PC-9 (cell line): ENCODE measurements at regions not wholly inside any gene's neighbourhood (a gene's known extent, or its start where the extent isn't known, plus 50 kb on each side); places are given as distances from the start of the nearest gene placed in this dataset.

Experiments used
- BruUV-seq: library from RNA; stranded (reverse); fragments of 400-500 nt; replicated peaks from 2 replicates; lab custom pipeline; 2021; lab: Mats Ljungman, UMichigan
- CTCF ChIA-PET: fragments of 300-600 bp; sonication (Branson Sonifier 250); formaldehyde crosslinking; loops from one replicate; lab custom pipeline; 2022; ENCODE audit warnings: antibody characterized with exemption; lab: Charles Lee
- POLR2A ChIA-PET: fragments of 300-600 bp; sonication (Branson Sonifier 250); formaldehyde crosslinking; loops from one replicate; lab custom pipeline; 2022; ENCODE audit warnings: antibody characterized with exemption; ENCODE audit not compliant: unreplicated experiment; lab: Charles Lee
- DNase-seq, 2 experiments: peaks; one replicate each; pipeline versions ENCODE4 v3.0.0 to v3.0.0-alpha.2; 2015 to 2022; ENCODE audit warnings: mixed read lengths in 1 of 2
- H2AFZ ChIP-seq: fragments of 200-600 bp; sonication (generic); 2 replicates; pipeline ENCODE4 v1.8.1; 2017; ENCODE audit warnings: antibody characterized with exemption
- H3F3A ChIP-seq: fragments of 200-600 bp; sonication (generic); 2 replicates; pipeline ENCODE4 v1.8.1; 2017; ENCODE audit warnings: antibody characterized with exemption, mild to moderate bottlenecking, low read depth; ENCODE audit not compliant: insufficient read depth
- H3K27ac ChIP-seq: fragments of 200-600 bp; sonication (generic); 2 replicates; pipeline ENCODE4 v1.6.1; 2016; ENCODE audit warnings: mixed run types
- H3K27me3 ChIP-seq: fragments of 200-600 bp; sonication (generic); 2 replicates; pipeline ENCODE4 v1.6.1; 2016; ENCODE audit warnings: low read depth, mixed run types; ENCODE audit not compliant: insufficient read depth
- H3K36me3 ChIP-seq: fragments of 200-600 bp; sonication (generic); 2 replicates; pipeline ENCODE4 v1.6.1; 2016; ENCODE audit warnings: low read depth, mixed run types
- H3K4me1 ChIP-seq: fragments of 200-600 bp; sonication (generic); replicated peaks from 2 replicates; pipeline ENCODE4 v1.6.1; 2016; ENCODE audit warnings: mixed run types; ENCODE audit not compliant: insufficient read depth
- H3K4me2 ChIP-seq: fragments of 200-600 bp; sonication (generic); 2 replicates; pipeline ENCODE4 v1.6.1; 2017; ENCODE audit warnings: mixed run types
- H3K4me3 ChIP-seq: fragments of 200-600 bp; sonication (generic); 2 replicates; pipeline ENCODE4 v1.6.1; 2016; ENCODE audit warnings: mixed run types
- H3K79me2 ChIP-seq: fragments of 200-600 bp; sonication (generic); 2 replicates; pipeline ENCODE4 v1.6.1; 2017; ENCODE audit warnings: low read depth, mixed run types
- H3K9me2 ChIP-seq: fragments of 200-600 bp; sonication (generic); 2 replicates; pipeline ENCODE4 v1.8.1; 2017; ENCODE audit warnings: mild to moderate bottlenecking; ENCODE audit not compliant: insufficient read depth
- H3K9me3 ChIP-seq: fragments of 200-600 bp; sonication (generic); 2 replicates; pipeline ENCODE4 v1.8.1; 2016; ENCODE audit warnings: low read depth; ENCODE audit not compliant: insufficient read depth
- H4K20me1 ChIP-seq: fragments of 200-600 bp; sonication (generic); 2 replicates; pipeline ENCODE4 v1.8.1; 2017; ENCODE audit not compliant: insufficient read depth
- CTCF ChIP-seq: fragments of 200-600 bp; sonication (generic); conservative IDR thresholded peaks from 2 replicates; pipeline ENCODE4 v1.6.1; 2017; ENCODE audit warnings: mixed run types, antibody characterized with exemption, mild to moderate bottlenecking, moderate library complexity
- EZH2 ChIP-seq: fragments of 200-600 bp; sonication (generic); IDR thresholded peaks from 2 replicates; pipeline ENCODE4 v1.8.0; 2017; ENCODE audit warnings: antibody characterized with exemption, low read depth
- intact Hi-C: fragments of 100-400 bp; cut with micrococcal nuclease; formaldehyde crosslinking; loops from one replicate; pipeline ENCODE4 v1.10.0; 2022; ENCODE audit not compliant: unreplicated experiment

DNA sequence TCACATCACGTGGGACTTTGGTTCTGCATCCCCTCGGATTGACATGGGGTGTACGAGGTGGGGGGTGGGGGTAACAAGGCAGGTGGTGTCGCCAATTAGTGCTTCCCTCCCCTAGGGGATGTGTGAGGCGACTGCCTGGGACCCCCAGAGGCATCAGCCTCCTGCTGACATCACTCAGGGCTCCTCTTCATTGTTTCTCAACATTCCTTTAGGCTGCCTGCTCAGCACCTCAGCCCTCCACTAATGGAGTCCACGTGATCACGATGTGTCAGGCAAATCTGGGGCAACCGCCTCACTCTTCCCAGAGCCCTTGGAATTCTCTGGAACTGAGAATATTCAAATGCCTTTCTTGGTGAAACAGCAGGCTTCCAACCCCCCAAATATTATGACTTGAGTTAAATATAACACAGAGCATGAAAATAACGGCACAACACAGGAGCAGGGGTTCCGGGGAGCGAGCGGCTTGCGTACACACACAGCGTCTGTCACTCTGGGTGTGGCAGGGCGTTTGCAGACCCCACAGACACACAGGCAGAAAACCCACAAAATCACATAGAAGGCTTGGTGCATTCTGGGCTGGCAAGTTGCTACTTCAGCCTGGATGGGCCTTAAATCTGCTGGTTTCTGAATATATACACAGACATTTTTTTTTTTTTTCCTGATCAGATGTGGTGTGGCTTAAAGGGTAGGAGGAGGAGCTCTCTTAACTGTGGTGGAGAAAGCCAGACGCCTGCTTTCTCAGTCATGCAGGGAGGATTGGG is 170.1 kb upstream of the CADM1 start:
- no peak for DNase-seq
- Histone ChIP-seq H3K4me1 (no peaks in the 10 kb centered on the region), H3K27ac (no peak overlapping the region), H3K9me3 (no peaks in the 10 kb centered on the region), H3K27me3 (peaks cover 49% of the 10 kb centered on the region), H3K79me2 (no peaks in the 10 kb centered on the region), H4K20me1 (no peaks in the 10 kb centered on the region), H3K4me2 (no peak overlapping the region), H3F3A (no peaks in the 10 kb centered on the region), H2AFZ (no peak overlapping the region), H3K4me3 (no peak overlapping the region), H3K9me2 (no peaks in the 10 kb centered on the region), H3K36me3 (no peaks in the 10 kb centered on the region)
- intact Hi-C loops: no loop called here
- ChIA-PET CTCF (no interaction called here), POLR2A (no interaction called here)
- BruUV-seq: no TSS peak
- TF ChIP-seq EZH2: no peak
- no peak for TF ChIP-seq CTCF

DNA sequence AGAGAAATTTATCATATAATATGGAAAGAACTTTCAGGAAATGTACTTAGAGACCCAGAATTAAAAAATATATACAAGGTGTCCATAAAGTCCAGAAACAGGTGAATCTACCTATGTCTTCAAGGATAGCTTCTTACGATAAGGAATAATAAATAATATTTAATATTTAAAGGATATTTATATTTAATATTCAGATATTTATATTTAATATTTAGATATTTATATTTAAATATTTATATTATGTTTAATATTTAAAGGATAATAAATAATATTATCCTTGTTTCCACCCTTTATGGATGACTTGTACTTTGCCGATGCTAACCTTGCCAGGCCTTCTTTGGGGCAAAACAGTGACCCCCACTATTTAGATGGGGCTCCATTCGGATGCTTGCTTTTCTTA is 169.5 kb upstream of the CADM1 start:
- H3K27me3 ChIP-seq: peaks cover 43% of the 10 kb centered on the region
- ChIA-PET CTCF (no interaction called here), POLR2A (no interaction called here)
- H3F3A ChIP-seq: no peaks in the 10 kb centered on the region
- H3K27ac ChIP-seq: no peak overlapping the region
- intact Hi-C loops: no loop called here
- no peaks in the 10 kb centered on the region for H4K20me1 ChIP-seq
- TF ChIP-seq CTCF: no peak
- TF ChIP-seq EZH2: no peak
- H3K9me3 ChIP-seq: no peaks in the 10 kb centered on the region
- H3K36me3 ChIP-seq: no peaks in the 10 kb centered on the region
- no peak overlapping the region for H3K4me3 ChIP-seq
- no peaks in the 10 kb centered on the region for H3K4me1 ChIP-seq
- no peak for DNase-seq
- H3K4me2 ChIP-seq: no peak overlapping the region
- H2AFZ ChIP-seq: no peak overlapping the region
- no peaks in the 10 kb centered on the region for H3K9me2 ChIP-seq
- no TSS peak for BruUV-seq
- H3K79me2 ChIP-seq: no peaks in the 10 kb centered on the region

GRCh38 chr11:115672999-115673411 is 168.8 kb upstream of the CADM1 start:
- Histone ChIP-seq H4K20me1 (no peaks in the 10 kb centered on the region), H3K27ac (no peak overlapping the region), H3K27me3 (peaks cover 44% of the 10 kb centered on the region), H3K4me3 (no peak overlapping the region), H3K9me3 (no peaks in the 10 kb centered on the region), H3F3A (no peaks in the 10 kb centered on the region), H3K9me2 (no peaks in the 10 kb centered on the region), H3K4me2 (no peak overlapping the region), H3K4me1 (no peaks in the 10 kb centered on the region), H2AFZ (no peak overlapping the region), H3K79me2 (no peaks in the 10 kb centered on the region), H3K36me3 (no peaks in the 10 kb centered on the region)
- CTCF ChIA-PET: no interaction called here
- no TSS peak for BruUV-seq
- TF ChIP-seq EZH2 (no peak), CTCF (no peak)
- POLR2A ChIA-PET: no interaction called here
- DNase-seq: no peak
- intact Hi-C loops: no loop called here
